NCI-H1436 treated with DMSO at 0.1 percent for 48 hours (cell line): ENCODE measurements at regions not wholly inside any gene's neighbourhood (a gene's known extent, or its start where the extent isn't known, plus 50 kb on each side); places are given as distances from the start of the nearest gene placed in this dataset.
"Not testable (repeated sequence)": the region's sequence is repeated elsewhere in the genome, so short reads cannot be mapped to it uniquely, and the experiment has no call there.

Experiments used
- DNase-seq: peaks from one replicate; lab custom pipeline; 2025; lab: John Stamatoyannopoulos, UW

DNA sequence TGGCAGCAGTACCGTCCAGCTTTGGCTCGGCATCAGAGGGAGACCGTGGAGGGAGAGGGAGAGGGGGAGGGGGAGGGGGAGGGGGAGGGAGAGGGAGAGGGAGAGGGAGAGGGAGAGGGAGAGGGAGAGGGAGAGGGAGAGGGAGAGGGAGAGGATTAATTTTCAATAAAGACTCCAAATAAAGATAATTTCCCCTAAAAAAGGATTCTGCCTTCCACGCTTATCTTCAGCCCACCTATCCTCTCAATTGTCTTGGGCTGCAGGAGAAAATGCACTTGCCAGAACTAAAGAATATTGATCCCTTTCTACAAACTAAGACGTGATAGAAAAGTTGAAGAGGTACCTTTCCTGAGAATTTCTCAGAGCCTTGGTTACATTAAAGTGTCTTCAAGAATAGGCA is 206.9 kb upstream of the CBLB start:
- not testable (repeated sequence) for DNase-seq

DNA sequence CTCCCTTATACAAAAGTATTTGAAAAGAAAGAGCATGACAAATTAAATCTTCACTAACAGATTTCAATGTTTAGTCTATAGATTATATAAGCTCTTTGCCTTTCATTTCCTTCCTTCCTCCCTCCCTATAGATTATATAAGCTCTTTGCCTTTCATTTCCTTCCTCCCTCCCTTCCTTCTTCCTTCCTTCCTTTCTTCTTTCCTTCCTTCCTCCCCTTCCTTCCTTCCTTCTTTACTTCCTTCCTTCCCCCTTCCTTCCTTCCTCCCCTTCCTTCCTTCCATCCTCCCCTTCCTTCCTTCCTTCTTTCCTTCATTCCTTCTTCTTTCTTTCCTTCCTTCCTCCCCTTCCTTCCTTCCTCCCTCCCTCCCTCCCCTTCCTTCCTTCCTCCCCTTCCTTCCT is 209.8 kb upstream of the CBLB start:
- DNase-seq: no peak

DNA sequence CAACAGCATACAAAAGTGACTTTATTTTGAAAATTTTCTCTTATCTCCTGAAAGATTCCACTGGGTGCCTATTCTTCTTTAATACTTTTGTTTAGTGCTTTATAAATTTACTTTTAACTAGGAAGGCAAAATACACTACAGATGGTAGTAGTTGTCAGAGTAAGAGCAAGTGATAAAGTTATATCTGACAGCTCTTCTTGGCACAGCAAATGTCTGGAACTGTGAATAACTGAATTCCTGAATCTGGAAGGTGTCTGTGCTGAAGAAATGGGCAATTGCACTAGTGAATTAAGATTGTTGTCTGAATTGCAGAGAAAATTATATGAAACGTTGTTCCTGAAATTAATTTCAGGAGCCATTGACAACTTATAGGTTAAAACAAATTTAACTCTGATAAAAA is 213.8 kb upstream of the CBLB start:
- DNase-seq: no peak

DNA sequence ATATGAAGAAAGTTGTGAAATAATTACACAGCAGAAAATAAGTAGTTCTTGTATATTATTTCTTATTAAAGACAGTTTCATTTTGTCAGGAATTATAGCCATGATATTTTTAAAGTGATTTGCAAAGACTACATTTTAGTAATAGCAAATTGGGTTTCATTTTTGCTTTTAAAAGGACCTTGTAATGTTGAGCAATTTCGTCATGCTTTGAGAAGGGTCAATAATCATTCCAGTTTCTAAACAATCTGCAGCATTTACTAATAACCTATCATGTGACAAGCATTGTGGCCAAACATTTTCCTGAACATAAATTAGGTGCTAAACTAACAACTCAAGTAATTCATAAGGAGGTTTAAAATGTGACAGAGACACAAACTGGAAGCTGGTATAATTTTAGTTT is 214.4 kb upstream of the CBLB start:
- no peak for DNase-seq

DNA sequence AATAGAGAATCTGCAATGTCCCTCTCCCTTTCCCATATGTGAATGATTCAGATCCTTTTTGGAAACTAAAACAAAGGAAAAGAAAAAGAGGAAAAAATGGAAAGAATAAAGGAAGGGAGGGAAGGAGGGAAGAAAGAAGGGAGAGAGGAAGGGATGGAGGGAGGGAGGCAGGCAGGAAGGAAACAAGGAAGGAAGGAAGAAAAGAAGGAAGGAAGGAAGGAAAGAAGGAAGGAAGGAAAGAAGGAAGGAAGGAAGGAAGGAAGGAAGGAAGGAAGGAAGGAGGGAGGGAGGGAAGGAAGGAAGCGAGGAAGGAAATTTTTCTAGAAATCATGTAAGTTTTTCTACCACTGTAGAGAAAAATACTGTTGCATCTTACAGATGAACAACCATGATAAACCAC is 215.0 kb upstream of the CBLB start:
- no peak for DNase-seq

GRCh38 chr3:106086038-106086437 is 217.2 kb upstream of the CBLB start:
- DNase-seq: no peak

- no peak for DNase-seq
These were observed 217.8 kb upstream of the CBLB start for GRCh38 chr3:106086636-106087035.

GRCh38 chr3:106088304-106088703 is 219.5 kb upstream of the CBLB start:
- DNase-seq: no peak

DNA sequence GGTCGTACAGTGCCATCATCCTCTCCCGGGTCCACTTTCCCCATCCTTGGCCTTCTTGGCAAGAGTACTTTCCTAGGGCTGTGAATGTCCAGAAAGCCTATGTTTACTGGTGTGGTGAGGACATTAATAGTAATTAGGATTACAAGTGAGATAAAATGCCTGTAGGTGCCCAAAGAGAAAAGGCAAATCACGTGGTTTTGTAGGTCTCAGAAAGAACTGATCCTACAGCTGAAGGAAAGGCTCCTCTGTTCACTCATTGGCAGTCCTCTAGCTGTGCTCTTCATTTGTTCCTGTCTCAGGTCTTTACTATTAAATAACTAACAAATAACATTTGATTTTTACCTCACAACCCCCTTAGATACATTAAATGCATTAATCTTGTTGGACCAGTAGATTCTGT is 220.1 kb upstream of the CBLB start:
- DNase-seq: no peak

DNA sequence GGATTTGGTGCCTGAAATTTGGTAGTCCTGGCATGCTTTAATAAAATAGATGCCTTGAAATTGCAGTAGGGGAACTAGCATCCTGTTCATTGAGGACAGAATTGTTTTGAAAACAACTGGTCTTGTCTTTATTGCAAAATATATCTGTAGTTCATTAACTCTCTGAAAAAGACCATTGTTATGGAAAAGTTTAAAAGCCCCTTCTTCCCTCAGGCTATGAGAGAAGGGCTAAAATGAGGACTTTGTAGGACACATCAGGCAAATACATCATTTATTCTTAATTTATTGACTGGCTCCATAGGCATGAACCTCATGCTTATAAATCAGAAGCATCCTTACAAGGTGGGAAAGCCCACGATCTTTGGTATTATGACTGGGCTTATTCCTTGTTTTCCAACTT is 221.0 kb upstream of the CBLB start:
- DNase-seq: no peak

GRCh38 chr3:106092792-106093191 is 224.0 kb upstream of the CBLB start:
- no peak for DNase-seq

- DNase-seq: no peak
These were observed 224.8 kb upstream of the CBLB start for GRCh38 chr3:106093616-106094015.

DNA sequence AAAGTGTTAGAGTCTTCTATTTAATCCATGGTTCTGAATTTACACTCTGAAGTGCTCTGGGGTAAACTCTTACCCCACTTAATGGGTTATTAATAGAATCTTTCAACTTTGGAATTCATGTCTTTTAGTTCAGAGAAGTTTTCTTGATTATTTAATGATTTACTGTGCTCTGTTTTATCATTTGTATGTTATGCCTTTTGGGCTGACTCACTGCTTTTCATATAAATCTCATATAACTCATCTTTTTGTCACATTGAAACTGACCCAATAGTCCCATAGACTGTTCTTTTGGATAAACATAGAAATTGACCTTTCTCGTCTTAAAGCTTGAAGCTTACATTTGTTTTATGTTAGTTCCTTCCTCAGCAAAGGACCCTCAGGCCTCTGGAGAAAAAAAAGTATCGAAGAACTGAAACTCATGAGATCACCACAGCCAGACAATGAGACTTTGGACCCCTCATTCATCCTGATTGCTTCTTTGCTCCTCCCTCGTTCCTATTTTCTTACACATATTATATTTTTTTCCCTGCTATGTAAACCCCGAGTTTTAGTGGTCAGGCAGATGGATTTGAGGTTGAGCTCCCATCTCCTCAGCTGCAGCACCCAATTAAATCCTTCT is 229.1 kb upstream of the CBLB start:
- DNase-seq: no peak

- DNase-seq: no peak
These were observed 234.6 kb upstream of the CBLB start for GRCh38 chr3:106103383-106103782.

DNA sequence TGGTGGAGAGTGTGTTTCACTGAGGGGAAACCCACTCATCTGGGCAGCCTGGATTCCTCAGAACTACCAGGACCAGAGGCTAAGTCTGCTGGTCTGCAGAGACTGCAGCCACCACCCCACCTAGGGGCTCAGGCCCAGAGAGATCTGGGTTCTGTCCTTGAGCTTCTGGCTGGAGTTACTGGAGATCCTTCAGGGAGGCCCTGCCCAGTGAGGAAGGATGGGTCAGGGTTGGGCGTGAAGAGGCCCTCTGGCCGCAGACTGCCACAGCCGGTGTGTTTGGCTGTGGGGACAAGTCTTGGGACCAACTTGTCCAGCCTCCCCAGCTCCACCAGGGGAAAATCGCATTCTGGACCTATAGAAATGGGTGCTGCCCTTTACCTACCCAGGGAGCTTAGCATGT is 235.3 kb upstream of the CBLB start:
- DNase-seq: no peak

GRCh38 chr3:106108925-106109324 is 240.1 kb upstream of the CBLB start:
- DNase-seq: no peak

GRCh38 chr3:106112561-106112960 is 243.7 kb upstream of the CBLB start:
- not testable (repeated sequence) for DNase-seq

DNA sequence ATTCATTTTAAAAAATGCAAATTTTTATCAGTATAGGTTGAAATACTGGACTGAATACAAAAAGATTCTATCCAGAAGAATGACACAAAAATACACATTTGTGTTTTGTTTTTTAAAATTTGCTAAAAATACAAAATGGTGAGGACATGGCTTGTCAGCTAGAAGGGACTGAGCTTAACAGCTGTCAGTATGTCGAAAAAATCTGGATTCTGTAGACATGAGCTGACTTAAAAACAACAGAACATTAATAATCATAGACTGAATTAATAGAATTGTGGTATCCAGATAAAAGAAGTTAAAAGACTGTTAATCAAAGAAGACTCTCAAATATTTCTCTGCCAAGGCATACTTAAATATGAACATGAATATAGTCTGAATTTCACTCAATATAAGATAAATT is 244.9 kb upstream of the CBLB start:
- no peak for DNase-seq

DNA sequence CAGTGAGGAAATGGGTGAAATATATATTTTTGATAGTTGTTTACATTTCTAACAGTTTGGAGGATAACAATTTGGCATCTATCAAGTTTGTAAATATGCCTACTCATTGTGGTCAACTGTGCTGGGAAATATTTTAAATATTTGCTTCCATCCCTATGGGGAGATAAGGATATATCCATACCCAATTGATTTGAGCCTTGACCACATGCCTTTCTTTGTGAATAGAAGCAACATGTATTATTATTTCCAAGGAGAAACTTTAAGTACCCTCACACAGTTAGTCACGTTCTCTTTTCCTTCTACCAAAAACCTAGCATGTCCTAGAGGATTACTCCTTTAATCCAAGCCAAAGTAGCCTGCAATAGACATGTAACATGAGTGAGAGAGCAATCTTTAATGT is 245.4 kb upstream of the CBLB start:
- DNase-seq: no peak

DNA sequence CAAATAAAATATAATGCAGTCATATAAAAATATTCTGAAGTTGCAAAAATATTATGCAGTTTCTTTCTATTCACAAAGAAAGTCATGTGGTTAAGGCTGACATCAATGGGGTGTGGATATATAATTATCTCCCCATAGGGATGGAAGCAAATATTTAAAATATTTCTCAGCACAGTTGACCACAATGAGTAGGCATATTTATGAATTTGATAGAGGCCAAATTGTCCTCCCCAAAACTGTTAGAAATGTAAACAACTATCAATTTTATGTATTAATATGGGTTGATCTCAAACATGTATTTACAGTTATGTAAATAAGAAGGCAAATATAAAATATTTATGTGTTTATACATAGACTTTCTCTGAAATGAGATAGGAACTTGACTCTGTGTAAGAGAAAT is 246.0 kb upstream of the CBLB start:
- DNase-seq: no peak

DNA sequence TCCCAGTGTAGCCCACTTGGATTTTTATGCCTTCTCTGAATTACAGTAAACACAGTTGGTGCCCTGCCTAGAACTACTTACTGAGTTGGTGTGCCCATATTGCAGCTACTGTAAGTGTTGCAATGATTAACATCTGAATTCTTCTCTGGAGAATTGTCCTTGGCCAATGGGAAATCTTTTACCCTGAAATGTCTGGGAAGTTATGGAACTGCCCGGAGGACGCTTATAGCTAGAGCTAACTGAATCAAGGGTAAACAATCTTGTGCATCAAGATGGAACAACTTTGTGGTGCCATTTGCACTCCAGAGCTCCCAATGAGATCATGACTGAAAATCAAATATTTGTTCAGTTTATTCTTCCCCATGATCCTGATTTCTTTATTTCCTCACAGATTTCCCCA is 246.7 kb upstream of the CBLB start:
- DNase-seq: no peak

DNA sequence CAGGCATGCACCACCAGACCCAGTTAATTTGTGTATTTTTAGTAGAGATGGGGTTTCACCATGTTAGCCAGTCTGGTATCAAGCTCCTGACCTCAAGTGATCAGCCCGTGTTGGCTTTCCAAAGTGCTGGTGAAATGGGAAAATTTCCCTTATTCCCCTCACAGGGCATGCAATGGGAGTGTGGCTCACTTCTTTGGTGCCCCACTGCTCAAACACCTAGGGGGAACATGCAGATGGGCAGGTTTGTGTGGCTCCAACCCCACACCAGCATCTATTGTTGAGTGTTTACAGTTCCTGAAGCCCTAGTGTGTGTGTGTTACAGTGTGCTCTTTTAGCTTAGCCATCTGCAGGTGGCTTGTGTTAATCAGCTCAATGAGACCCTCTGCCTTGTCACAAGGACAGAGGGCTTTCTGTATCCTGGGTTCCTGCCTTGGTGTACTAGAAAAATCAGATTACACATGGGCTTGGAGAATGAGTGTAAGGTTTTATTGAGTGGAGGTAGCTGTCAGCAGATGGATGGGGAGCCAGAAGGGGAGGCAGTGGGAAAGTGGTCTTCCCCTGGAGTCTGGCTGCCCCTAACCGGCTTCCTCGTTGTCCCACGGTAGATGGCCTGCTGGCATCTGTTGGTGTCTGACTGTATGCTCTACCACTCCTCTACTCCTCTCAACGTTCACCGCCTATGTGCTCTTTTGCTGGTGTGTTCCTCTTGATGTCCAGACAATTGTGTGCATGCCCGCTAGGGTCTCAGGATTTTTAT is 248.1 kb upstream of the CBLB start:
- no peak for DNase-seq

DNA sequence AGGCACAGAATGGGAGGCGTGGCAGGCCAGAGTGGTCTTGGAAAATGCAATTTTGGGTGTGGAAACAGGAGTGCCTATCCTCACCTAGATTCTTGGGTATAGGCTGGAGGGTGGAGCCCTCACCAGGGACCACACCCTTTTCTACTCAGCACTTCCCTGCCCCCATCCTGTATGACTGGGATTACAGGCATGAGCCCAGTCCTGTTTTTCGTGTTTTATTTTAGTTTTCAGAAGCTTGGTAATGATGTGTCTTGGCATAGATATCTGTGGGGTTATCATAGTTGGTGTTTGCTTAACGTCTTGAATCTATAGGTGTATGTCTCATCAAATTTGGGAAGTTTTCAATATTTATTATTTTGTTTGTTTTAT is 248.7 kb upstream of the CBLB start:
- no peak for DNase-seq

DNA sequence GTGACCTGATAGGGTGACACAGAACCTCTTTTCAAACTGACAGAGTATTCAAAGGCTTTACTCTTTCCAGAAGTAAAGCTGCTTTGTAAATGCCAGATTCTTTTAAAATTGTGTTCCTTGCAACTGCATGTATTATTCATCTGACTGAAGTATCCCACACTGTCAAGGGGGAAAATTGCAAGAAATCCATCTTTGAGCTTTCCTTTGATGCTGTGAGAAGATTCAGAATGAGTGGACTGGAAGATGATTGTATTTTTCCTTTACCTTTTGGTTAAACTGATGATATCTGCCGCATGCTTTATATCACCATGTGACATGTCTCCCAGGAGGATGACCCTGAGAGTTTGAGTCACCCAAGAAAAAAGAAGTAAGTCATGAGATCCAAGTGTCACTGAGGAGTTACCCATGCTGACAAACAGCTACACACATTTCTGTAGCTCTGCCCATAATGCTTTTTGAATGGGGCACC is 250.8 kb upstream of the CBLB start:
- DNase-seq: no peak
